C4-2B (cell line): ENCODE measurements at regions not wholly inside any gene's neighbourhood (a gene's known extent, or its start where the extent isn't known, plus 50 kb on each side); places are given as distances from the start of the nearest gene placed in this dataset.

Experiments used
- ZFX ChIP-seq: fragments of 450-650 bp; IDR thresholded peaks from 2 replicates; pipeline ENCODE4 v1.6.1; 2017
- TF ChIP-seq, protein P1 (sequence below): fragments of 450-650 bp; conservative IDR thresholded peaks from 2 replicates; pipeline ENCODE4 v1.5.1; 2017; ENCODE audit warnings: mild to moderate bottlenecking

DNA sequence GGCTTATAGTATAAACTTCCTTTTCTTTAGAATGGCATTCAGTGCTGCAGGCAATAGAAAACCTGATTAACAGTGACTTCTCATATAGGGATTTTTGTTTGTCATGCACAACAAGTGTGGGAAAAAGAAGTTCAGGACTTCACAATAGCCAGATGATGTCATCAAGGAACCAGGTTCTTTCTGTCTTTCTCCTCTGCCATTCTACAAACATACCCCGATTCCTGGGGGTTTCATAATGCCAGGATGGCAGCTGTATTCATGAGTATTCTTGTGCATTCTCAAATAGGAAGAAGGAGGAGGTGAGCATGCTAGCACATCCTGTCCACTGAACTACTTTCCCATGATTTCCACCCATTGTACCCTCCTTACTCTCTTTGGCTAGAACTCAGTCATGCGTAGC, 182.7 kb upstream of the EEA1 start:
- TF ChIP-seq, protein P1, sequence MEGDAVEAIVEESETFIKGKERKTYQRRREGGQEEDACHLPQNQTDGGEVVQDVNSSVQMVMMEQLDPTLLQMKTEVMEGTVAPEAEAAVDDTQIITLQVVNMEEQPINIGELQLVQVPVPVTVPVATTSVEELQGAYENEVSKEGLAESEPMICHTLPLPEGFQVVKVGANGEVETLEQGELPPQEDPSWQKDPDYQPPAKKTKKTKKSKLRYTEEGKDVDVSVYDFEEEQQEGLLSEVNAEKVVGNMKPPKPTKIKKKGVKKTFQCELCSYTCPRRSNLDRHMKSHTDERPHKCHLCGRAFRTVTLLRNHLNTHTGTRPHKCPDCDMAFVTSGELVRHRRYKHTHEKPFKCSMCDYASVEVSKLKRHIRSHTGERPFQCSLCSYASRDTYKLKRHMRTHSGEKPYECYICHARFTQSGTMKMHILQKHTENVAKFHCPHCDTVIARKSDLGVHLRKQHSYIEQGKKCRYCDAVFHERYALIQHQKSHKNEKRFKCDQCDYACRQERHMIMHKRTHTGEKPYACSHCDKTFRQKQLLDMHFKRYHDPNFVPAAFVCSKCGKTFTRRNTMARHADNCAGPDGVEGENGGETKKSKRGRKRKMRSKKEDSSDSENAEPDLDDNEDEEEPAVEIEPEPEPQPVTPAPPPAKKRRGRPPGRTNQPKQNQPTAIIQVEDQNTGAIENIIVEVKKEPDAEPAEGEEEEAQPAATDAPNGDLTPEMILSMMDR, result no peak
- no peak for TF ChIP-seq ZFX
